ENCODE measurements at regions not wholly inside any gene's neighbourhood (a gene's known extent, or its start where the extent isn't known, plus 50 kb on each side); places are given as distances from the start of the nearest gene placed in this dataset.

- Histone ChIP-seq H3K4me1 (replicated peaks in 1 of 2; ENCODE audit: control insufficient read depth in 2 of 2, insufficient read depth in 2 of 2, low read length in 2 of 2) (no peaks in the 10 kb centered on the region), H2AFZ (ENCODE audit: low read depth, low read length) (no peak overlapping the region), H3K9ac (ENCODE audit: insufficient read depth in 1 of 2, low read depth in 2 of 2, low read length in 2 of 2) (no peak overlapping the region), H3K9me1 (ENCODE audit: control insufficient read depth, insufficient read depth, low read length) (no peaks in the 10 kb centered on the region), H3K27ac (ENCODE audit: extremely low read depth, low read depth, low read length) (no peak overlapping the region), H3K9me3 (replicated peaks; ENCODE audit: control insufficient read depth, insufficient read depth, low read depth, low read length) (no peaks in the 10 kb centered on the region), H3K27me3 (ENCODE audit: control insufficient read depth in 2 of 2, insufficient read depth in 2 of 2, low read length in 2 of 2) (no peaks in the 10 kb centered on the region), H4K20me1 (replicated peaks; ENCODE audit: control insufficient read depth, insufficient read depth, low read length) (no peaks in the 10 kb centered on the region), H3K36me3 (ENCODE audit: control insufficient read depth, insufficient read depth, low read length) (no peaks in the 10 kb centered on the region), H3K4me2 (ENCODE audit: insufficient read depth, low read length) (no peak overlapping the region), H3K79me2 (ENCODE audit: control insufficient read depth, insufficient read depth, low read length) (no peaks in the 10 kb centered on the region), H3K4me3 (no peak overlapping the region)
- ChIA-PET POLR2A (no interaction called here), CTCF (ENCODE audit: low intra/inter-chr PET ratio) (no interaction called here)
- in situ Hi-C loops (cut with MboI) (no loop called here), intact Hi-C loops (cut with micrococcal nuclease) (no loop called here)
- FAIRE-seq: no peak
- DNase-seq (ENCODE audit: extremely low read depth in 1 of 4, low spot score in 3 of 4): no peak
- no TSS peak for BruUV-seq (replicated peaks)
- no peak for ATAC-seq
- WGBS (ENCODE audit: insufficient coverage, low coverage, missing lambda C conversion rate): 0% methylated on average over 2 of the region's 3 CpGs
- TF ChIP-seq HNRNPL (IDR thresholded peaks at IDR 0.05; ENCODE audit: low read depth, low read length) (no peak), TRIM25 (IDR thresholded peaks at IDR 0.05; ENCODE audit: borderline replicate concordance) (no peak), NRF1 (conservative IDR thresholded peaks at IDR 0.05 in 1 of 2, IDR thresholded peaks at IDR 0.05 in 1 of 2) (no peak), HINFP (tag; conservative IDR thresholded peaks at IDR 0.05; ENCODE audit: low read depth) (no peak), ZNF507 (tag; conservative IDR thresholded peaks at IDR 0.05) (no peak), ZZZ3 (IDR thresholded peaks at IDR 0.05) (no peak), CREB1 (IDR thresholded peaks at IDR 0.05) (no peak), CREB1 (CRISPR knock-in tag; IDR thresholded peaks at IDR 0.05) (no peak), TFAM (CRISPR knock-in tag; conservative IDR thresholded peaks at IDR 0.05) (no peak), BDP1 (IDR thresholded peaks at IDR 0.05; ENCODE audit: insufficient read depth, insufficient read length) (no peak), KDM5B (IDR thresholded peaks at IDR 0.05; ENCODE audit: insufficient replicate concordance, low read depth, low read length) (no peak), NONO (IDR thresholded peaks at IDR 0.05; ENCODE audit: low read depth in 2 of 2, low read length in 1 of 2) (no peak), PCBP1 (IDR thresholded peaks at IDR 0.05; ENCODE audit: low read depth, low read length, poor library complexity, severe bottlenecking) (no peak), POLR2B (IDR thresholded peaks at IDR 0.05; ENCODE audit: low read depth, partially characterized antibody) (no peak), BCOR (IDR thresholded peaks at IDR 0.05) (no peak), TBP (optimal IDR thresholded peaks at IDR 0.05; ENCODE audit: low read depth, low read length) (no peak), SREBF2 (CRISPR knock-in tag; IDR thresholded peaks at IDR 0.05) (no peak), PTRF (tag; IDR thresholded peaks at IDR 0.05) (no peak), ZNF75A (CRISPR knock-in tag; IDR thresholded peaks at IDR 0.05) (no peak)
Observed at GRCh38 chr9:80948066-80948465, 741.3 kb downstream of the TLE1 start.
